ENCODE measurements at regions not wholly inside any gene's neighbourhood (a gene's known extent, or its start where the extent isn't known, plus 50 kb on each side); places are given as distances from the start of the nearest gene placed in this dataset.

GRCh38 chr4:56286763-56287162 lies 100.5 kb downstream of the AASDH start:
- Mint-ChIP-seq H3K27ac (ENCODE audit: low read depth) (no peak overlapping the region), H3K9me3 (peaks cover 3% of the 10 kb centered on the region), H3K4me3 (no peak overlapping the region), H3K36me3 (ENCODE audit: insufficient read depth) (no peaks in the 10 kb centered on the region), H3K27me3 (peaks cover 8% of the 10 kb centered on the region), H3K4me1 (peaks cover 9% of the 10 kb centered on the region)
- no peak for DNase-seq (ENCODE audit: low spot score in 2 of 2)
- ATAC-seq (replicated peaks; ENCODE audit: extremely low read depth, poor library complexity, severe bottlenecking): no peak

DNA sequence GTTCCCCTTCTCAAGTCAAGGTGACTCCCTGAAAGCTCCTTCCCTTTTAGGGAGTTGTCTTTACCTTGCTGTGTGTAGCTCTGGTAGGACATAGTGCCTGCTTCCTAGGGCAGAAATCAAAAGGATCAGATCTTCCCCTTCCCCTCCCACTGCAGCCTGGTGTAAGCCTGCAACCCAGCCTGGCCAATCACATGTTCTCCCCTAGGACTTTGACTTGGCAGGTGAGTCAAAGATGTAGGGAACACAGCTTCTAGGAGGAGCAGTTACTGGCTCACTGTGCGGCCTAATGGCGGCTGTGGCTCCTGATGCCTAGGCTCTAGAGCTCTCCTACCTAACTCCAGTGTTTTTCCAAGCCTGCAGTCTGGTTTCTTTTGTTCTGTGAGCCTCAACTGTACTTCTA lies 103.9 kb downstream of the AASDH start:
- no peak for DNase-seq (ENCODE audit: low spot score in 2 of 2)
- Mint-ChIP-seq H3K4me3 (no peak overlapping the region), H3K36me3 (ENCODE audit: insufficient read depth) (no peaks in the 10 kb centered on the region), H3K4me1 (no peaks in the 10 kb centered on the region), H3K27ac (ENCODE audit: low read depth) (no peak overlapping the region), H3K27me3 (no peaks in the 10 kb centered on the region), H3K9me3 (no peaks in the 10 kb centered on the region)
- ATAC-seq (replicated peaks; ENCODE audit: extremely low read depth, poor library complexity, severe bottlenecking): no peak

- ATAC-seq (replicated peaks; ENCODE audit: extremely low read depth, poor library complexity, severe bottlenecking) (no peak), DNase-seq (ENCODE audit: low spot score in 2 of 2) (no peak)
- Mint-ChIP-seq H3K36me3 (ENCODE audit: insufficient read depth) (no peaks in the 10 kb centered on the region), H3K27ac (ENCODE audit: low read depth) (no peak overlapping the region), H3K4me3 (no peak overlapping the region), H3K27me3 (peaks cover 3% of the 10 kb centered on the region), H3K9me3 (no peaks in the 10 kb centered on the region), H3K4me1 (no peaks in the 10 kb centered on the region)
These were observed 105.3 kb downstream of the AASDH start for GRCh38 chr4:56282004-56282403.

DNA sequence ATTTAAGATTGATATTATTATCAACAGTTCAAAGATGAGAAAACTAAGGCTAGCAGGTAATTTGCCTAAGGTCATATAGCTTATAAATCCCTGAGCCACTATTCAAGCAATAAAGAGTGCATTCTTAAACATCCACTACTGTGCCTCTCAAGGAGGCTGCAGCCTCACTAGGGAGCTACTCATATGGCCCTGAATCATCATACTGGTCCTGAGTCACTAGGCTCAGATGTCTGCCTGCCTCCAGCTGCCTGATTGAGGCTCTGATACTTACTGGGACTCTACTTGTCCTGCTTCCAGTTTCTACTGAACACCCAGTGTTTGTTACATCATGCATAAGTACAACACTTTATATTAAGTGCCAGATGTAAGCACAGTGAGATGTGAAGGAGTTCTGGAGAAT lies 110.7 kb downstream of the AASDH start:
- H3K27me3 Mint-ChIP-seq: peaks cover 45% of the 10 kb centered on the region
- H3K4me3 Mint-ChIP-seq: no peak overlapping the region
- no peak for DNase-seq (ENCODE audit: low spot score in 2 of 2)
- no peaks in the 10 kb centered on the region for H3K36me3 Mint-ChIP-seq (ENCODE audit: insufficient read depth)
- no peaks in the 10 kb centered on the region for H3K4me1 Mint-ChIP-seq
- no peaks in the 10 kb centered on the region for H3K9me3 Mint-ChIP-seq
- H3K27ac Mint-ChIP-seq (ENCODE audit: low read depth): no peak overlapping the region
- no peak for ATAC-seq (replicated peaks; ENCODE audit: extremely low read depth, poor library complexity, severe bottlenecking)

DNA sequence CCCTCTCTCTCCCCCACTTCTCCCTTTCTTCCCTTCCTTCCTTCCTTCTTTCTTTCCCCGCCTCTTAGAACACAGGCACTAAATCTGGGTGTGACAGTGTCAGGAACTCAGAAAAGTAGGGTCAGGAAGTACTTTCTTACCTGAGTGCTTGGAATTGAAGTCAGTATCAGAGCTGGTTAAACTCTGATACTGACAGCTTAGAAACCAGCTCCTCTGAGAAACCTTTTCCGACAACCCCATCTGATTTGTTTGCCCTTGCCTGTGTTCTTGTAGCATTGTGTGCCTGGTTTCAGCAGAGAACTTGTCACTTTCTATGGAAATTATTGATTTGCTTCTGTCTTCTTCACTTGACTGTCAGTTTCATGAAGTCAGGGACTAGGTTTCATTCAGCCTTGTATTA lies 113.9 kb downstream of the AASDH start:
- H3K4me1 Mint-ChIP-seq: no peaks in the 10 kb centered on the region
- no peaks in the 10 kb centered on the region for H3K36me3 Mint-ChIP-seq (ENCODE audit: insufficient read depth)
- peaks cover 63% of the 10 kb centered on the region for H3K27me3 Mint-ChIP-seq
- H3K27ac Mint-ChIP-seq (ENCODE audit: low read depth): no peak overlapping the region
- DNase-seq (ENCODE audit: low spot score in 2 of 2): no peak
- no peaks in the 10 kb centered on the region for H3K9me3 Mint-ChIP-seq
- no peak for ATAC-seq (replicated peaks; ENCODE audit: extremely low read depth, poor library complexity, severe bottlenecking)
- no peak overlapping the region for H3K4me3 Mint-ChIP-seq

- no peak for ATAC-seq (replicated peaks; ENCODE audit: extremely low read depth, poor library complexity, severe bottlenecking)
- Mint-ChIP-seq H3K9me3 (no peaks in the 10 kb centered on the region), H3K27ac (ENCODE audit: low read depth) (no peak overlapping the region), H3K36me3 (ENCODE audit: insufficient read depth) (no peaks in the 10 kb centered on the region), H3K4me3 (no peak overlapping the region), H3K4me1 (no peaks in the 10 kb centered on the region), H3K27me3 (peaks cover 63% of the 10 kb centered on the region)
- no peak for DNase-seq (ENCODE audit: low spot score in 2 of 2)
These were observed 114.4 kb downstream of the AASDH start for GRCh38 chr4:56272927-56273326.

GRCh38 chr4:56272003-56272402 lies 115.3 kb downstream of the AASDH start:
- Mint-ChIP-seq H3K9me3 (no peaks in the 10 kb centered on the region), H3K27ac (ENCODE audit: low read depth) (no peak overlapping the region), H3K4me1 (no peaks in the 10 kb centered on the region), H3K36me3 (ENCODE audit: insufficient read depth) (no peaks in the 10 kb centered on the region), H3K4me3 (no peak overlapping the region), H3K27me3 (peaks cover 60% of the 10 kb centered on the region)
- no peak for ATAC-seq (replicated peaks; ENCODE audit: extremely low read depth, poor library complexity, severe bottlenecking)
- DNase-seq (ENCODE audit: low spot score in 2 of 2): no peak

GRCh38 chr4:56271131-56271530 lies 116.2 kb downstream of the AASDH start:
- H3K4me3 Mint-ChIP-seq: no peak overlapping the region
- H3K36me3 Mint-ChIP-seq (ENCODE audit: insufficient read depth): no peaks in the 10 kb centered on the region
- no peak for DNase-seq (ENCODE audit: low spot score in 2 of 2)
- H3K9me3 Mint-ChIP-seq: no peaks in the 10 kb centered on the region
- ATAC-seq (replicated peaks; ENCODE audit: extremely low read depth, poor library complexity, severe bottlenecking): no peak
- H3K27me3 Mint-ChIP-seq: peaks cover 53% of the 10 kb centered on the region
- H3K27ac Mint-ChIP-seq (ENCODE audit: low read depth): no peak overlapping the region
- no peaks in the 10 kb centered on the region for H3K4me1 Mint-ChIP-seq

DNA sequence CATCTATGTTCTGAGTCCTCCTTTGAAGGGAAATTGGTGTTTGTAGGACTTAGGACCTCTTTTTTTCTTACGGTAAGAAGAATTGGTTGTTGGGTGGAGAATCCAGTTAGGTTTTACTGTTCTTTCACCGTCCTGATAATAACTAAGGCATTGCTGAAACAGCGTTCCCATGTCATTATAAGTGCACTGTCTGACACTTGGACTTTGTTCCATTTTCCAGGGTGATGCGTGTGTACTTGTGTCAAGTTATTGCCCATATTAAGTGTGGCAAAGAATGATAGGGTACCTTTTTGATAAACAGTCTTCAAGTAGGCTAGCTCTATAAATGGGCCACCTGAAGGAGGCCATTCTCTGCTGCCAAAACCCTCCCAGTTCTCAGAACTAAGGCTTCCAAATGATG lies 119.7 kb downstream of the AASDH start:
- Mint-ChIP-seq H3K27ac (ENCODE audit: low read depth) (no peak overlapping the region), H3K36me3 (ENCODE audit: insufficient read depth) (no peaks in the 10 kb centered on the region), H3K9me3 (peaks cover 6% of the 10 kb centered on the region), H3K27me3 (peaks cover 24% of the 10 kb centered on the region), H3K4me3 (no peak overlapping the region), H3K4me1 (no peaks in the 10 kb centered on the region)
- DNase-seq (ENCODE audit: low spot score in 2 of 2): no peak
- no peak for ATAC-seq (replicated peaks; ENCODE audit: extremely low read depth, poor library complexity, severe bottlenecking)

- peaks cover 7% of the 10 kb centered on the region for H3K27me3 Mint-ChIP-seq
- no peak overlapping the region for H3K4me3 Mint-ChIP-seq
- H3K36me3 Mint-ChIP-seq (ENCODE audit: insufficient read depth): no peaks in the 10 kb centered on the region
- H3K27ac Mint-ChIP-seq (ENCODE audit: low read depth): no peak overlapping the region
- no peak for DNase-seq (ENCODE audit: low spot score in 2 of 2)
- H3K4me1 Mint-ChIP-seq: peaks cover 10% of the 10 kb centered on the region
- H3K9me3 Mint-ChIP-seq: peaks cover 6% of the 10 kb centered on the region
- no peak for ATAC-seq (replicated peaks; ENCODE audit: extremely low read depth, poor library complexity, severe bottlenecking)
These were observed 122.4 kb downstream of the AASDH start for GRCh38 chr4:56264873-56265272.

DNA sequence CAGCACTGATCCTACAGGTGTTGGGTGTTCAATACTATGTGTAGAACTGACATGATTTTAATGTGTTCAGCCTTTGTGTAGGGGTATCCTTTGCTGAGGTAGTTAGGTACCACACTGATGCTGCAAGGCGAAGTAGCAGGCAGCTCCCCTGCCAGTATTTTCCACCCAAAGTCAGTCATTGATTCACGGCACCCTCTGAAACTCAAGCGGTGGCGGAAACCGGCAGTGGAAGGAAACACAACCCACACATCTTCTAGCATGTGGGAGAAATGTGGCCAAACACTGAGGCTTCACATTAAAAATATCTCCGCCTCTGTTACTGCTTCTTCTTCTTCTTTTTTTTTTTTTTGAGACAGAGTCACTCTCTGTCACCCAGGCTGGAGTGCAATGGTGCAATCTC lies 126.3 kb downstream of the AASDH start:
- Mint-ChIP-seq H3K36me3 (ENCODE audit: insufficient read depth) (no peaks in the 10 kb centered on the region), H3K27me3 (no peaks in the 10 kb centered on the region), H3K27ac (ENCODE audit: low read depth) (no peak overlapping the region), H3K9me3 (peaks cover 6% of the 10 kb centered on the region), H3K4me1 (peaks cover 10% of the 10 kb centered on the region), H3K4me3 (no peak overlapping the region)
- ATAC-seq (replicated peaks; ENCODE audit: extremely low read depth, poor library complexity, severe bottlenecking) (peak; percentile 28), DNase-seq (ENCODE audit: low spot score in 2 of 2) (no peak)

DNA sequence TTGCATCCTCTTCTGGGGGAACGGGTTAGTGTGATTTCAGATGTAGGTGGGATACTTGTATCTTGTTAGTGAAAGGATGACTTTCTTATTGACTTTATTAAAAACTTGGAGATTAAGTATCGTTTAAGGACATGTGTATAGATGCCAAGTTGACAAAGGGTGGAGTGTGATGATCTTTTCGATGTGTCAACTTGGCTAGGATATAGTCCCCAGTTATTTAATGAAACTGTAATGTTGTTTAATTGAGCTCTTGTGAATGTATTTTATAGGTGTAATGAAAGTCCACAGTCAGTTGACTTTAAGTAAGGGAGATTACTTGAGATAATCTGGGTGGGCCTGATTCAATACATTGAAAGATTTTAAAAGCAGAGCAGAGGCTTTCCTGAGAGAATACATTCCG lies 127.0 kb downstream of the AASDH start:
- no peaks in the 10 kb centered on the region for H3K36me3 Mint-ChIP-seq (ENCODE audit: insufficient read depth)
- DNase-seq (ENCODE audit: low spot score in 2 of 2) (no peak), ATAC-seq (replicated peaks; ENCODE audit: extremely low read depth, poor library complexity, severe bottlenecking) (no peak)
- H3K4me1 Mint-ChIP-seq: peaks cover 10% of the 10 kb centered on the region
- H3K27ac Mint-ChIP-seq (ENCODE audit: low read depth): no peak overlapping the region
- H3K9me3 Mint-ChIP-seq: peaks cover 6% of the 10 kb centered on the region
- H3K27me3 Mint-ChIP-seq: no peaks in the 10 kb centered on the region
- H3K4me3 Mint-ChIP-seq: no peak overlapping the region

- peaks cover 10% of the 10 kb centered on the region for H3K4me1 Mint-ChIP-seq
- peaks cover 6% of the 10 kb centered on the region for H3K9me3 Mint-ChIP-seq
- no peaks in the 10 kb centered on the region for H3K36me3 Mint-ChIP-seq (ENCODE audit: insufficient read depth)
- H3K4me3 Mint-ChIP-seq: no peak overlapping the region
- DNase-seq (ENCODE audit: low spot score in 2 of 2): no peak
- H3K27ac Mint-ChIP-seq (ENCODE audit: low read depth): no peak overlapping the region
- H3K27me3 Mint-ChIP-seq: no peaks in the 10 kb centered on the region
- no peak for ATAC-seq (replicated peaks; ENCODE audit: extremely low read depth, poor library complexity, severe bottlenecking)
These were observed 127.6 kb downstream of the AASDH start for GRCh38 chr4:56259655-56260054.

DNA sequence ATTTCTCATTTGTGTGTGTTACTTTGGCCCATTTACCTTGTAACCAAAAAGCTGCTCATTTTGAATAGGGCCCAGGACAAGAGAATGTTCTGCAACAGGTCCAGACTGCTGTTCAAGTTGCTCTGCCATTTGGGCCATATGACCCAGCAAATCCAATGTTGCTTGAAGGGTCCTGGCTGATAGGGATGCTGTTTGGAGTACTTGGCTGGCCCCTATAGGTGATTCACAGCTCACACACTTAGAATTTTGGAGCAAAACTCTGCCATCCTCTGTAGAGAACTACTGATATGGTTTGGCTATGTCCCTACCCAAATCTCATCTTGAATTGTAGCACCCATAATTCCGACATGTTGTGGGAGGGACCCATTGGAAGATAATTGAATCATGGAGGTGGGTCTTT lies 131.5 kb downstream of the AASDH start:
- Mint-ChIP-seq H3K36me3 (ENCODE audit: insufficient read depth) (no peaks in the 10 kb centered on the region), H3K4me3 (no peak overlapping the region), H3K27me3 (peaks cover 7% of the 10 kb centered on the region), H3K4me1 (peaks cover 3% of the 10 kb centered on the region), H3K9me3 (no peaks in the 10 kb centered on the region), H3K27ac (ENCODE audit: low read depth) (no peak overlapping the region)
- no peak for DNase-seq (ENCODE audit: low spot score in 2 of 2)
- ATAC-seq (replicated peaks; ENCODE audit: extremely low read depth, poor library complexity, severe bottlenecking): no peak
